ENCODE measurements at regions not wholly inside any gene's neighbourhood (a gene's known extent, or its start where the extent isn't known, plus 50 kb on each side); places are given as distances from the start of the nearest gene placed in this dataset.

GRCh38 chr5:159543326-159543725, 213.0 kb upstream of the IL12B start:
- TF ChIP-seq CTCF (IDR thresholded peaks at IDR 0.05), result no peak

DNA sequence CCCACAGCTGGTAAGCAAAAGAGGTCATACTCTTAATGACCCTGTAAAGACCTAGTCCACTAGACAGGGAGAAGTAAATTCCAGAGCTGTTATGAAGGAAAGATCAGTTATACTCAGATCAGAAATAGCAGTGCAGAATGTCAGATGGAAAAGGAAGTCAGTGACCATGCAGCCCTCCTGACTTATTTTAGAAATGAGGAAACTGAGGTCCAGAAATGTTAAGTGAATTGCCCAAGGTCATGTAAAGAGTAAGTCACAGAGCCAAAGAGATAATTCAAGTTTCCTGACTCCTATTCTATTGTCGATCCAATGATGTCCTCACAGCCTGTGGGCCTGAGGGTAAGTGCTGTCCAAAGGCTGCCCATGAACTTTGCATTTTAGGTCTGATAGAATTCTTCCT, 214.9 kb upstream of the IL12B start:
- no peak for TF ChIP-seq CTCF (IDR thresholded peaks at IDR 0.05)

GRCh38 chr5:159547466-159548195, 217.3 kb upstream of the IL12B start:
- no peak for TF ChIP-seq CTCF (IDR thresholded peaks at IDR 0.05)

DNA sequence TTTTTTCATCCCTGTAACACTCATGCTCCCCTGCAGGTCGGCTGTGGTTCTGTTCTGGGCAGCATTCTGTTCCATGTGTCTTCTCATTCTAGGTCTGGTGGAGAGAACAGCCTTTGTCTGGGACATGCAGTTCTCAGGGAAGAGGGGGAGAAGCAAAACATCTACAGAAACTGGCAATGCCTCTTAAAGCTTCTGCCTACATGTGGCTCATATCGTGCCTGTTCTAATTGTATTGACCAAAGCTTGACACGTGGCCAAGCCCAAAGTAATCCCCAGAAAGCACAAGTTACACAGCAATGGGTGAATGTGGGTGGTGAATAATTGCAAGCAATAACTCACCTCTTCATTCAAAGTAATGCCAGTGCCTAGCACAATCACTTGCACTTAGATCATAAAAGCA, 218.2 kb upstream of the IL12B start:
- TF ChIP-seq CTCF (IDR thresholded peaks at IDR 0.05), result no peak

DNA sequence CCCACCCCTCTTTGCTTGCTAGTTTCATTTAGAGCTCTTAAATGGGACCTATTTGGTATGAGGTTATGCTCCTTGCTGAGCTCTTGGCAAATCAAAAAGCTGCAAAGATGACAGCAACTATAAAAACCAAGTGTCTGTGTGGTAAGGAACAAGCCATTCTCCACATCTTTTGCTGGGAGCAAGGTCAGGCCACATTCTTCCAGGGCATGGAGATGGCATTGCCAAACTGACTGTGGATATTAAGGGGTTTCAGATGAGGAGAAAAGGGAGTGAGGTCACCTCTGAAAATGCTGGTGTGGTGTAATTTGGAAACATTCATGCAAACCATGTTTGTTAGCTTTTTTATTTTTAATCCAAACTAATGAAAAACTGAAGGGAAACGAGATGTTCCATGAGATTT, 218.8 kb upstream of the IL12B start:
- TF ChIP-seq CTCF (IDR thresholded peaks at IDR 0.05), result no peak

DNA sequence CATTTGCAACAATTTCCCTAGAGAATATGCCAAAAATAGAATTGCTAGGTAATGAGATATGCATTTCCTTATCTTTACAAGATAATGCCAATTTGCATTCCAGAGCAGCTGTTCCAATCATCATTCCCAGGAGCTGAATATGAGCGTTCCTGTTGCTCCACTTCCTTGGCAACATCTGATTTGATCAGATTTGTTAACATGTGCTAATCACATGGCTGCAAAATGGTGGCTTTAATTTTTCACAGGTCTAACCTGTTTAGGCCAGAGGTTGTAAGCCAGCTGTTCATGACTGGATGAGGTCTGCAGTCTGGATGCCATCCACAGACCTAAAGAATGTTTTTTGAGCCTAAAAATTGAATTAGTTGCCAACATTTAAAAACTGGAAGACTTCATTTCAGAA, 220.7 kb upstream of the IL12B start:
- TF ChIP-seq CTCF (IDR thresholded peaks at IDR 0.05), result no peak

- TF ChIP-seq CTCF (IDR thresholded peaks at IDR 0.05), result no peak
Measured at GRCh38 chr5:159552751-159553150, 222.5 kb upstream of the IL12B start.

GRCh38 chr5:159553792-159554191, 223.5 kb upstream of the IL12B start:
- no peak for TF ChIP-seq CTCF (IDR thresholded peaks at IDR 0.05)

Measured in LNCAP (cell line).